OCI-LY3 (cell line): ENCODE measurements at regions not wholly inside any gene's neighbourhood (a gene's known extent, or its start where the extent isn't known, plus 50 kb on each side); places are given as distances from the start of the nearest gene placed in this dataset.

Experiments
- EZH2phosphoT487 ChIP-seq: fragments of 200-600 bp; shearing (Covaris generic); IDR thresholded peaks from 2 replicates; pipeline ENCODE4 v1.6.1; 2018; ENCODE audit warnings: antibody characterized with exemption, mixed run types, low read depth
- TF ChIP-seq, protein P1 (sequence below): fragments of 200-600, 300-600 bp; sonication (generic); IDR thresholded peaks from 2 replicates; pipeline ENCODE4 v1.5.1; 2014; ENCODE audit warnings: antibody characterized with exemption, low read length, low read depth

DNA sequence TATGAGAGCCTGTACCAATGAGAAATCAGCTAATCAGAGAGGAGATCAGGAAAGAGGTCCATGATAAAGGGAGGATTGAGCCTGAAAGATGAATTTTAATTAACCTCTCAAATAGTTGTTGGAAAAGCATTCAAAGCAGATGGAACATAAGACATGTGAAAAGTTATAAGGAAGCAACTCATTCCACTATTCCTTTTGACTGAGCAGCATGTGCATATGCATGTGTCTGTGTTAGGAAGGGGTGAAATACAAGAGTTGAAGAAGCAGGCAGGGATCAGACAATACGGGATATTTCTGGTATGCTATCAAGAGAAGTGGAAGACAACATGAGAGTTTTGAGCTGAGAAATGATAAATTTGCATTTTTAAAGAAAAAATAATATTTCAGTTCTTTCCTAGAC is 624.8 kb upstream of the PTCHD4 start:
- TF ChIP-seq, protein P1, sequence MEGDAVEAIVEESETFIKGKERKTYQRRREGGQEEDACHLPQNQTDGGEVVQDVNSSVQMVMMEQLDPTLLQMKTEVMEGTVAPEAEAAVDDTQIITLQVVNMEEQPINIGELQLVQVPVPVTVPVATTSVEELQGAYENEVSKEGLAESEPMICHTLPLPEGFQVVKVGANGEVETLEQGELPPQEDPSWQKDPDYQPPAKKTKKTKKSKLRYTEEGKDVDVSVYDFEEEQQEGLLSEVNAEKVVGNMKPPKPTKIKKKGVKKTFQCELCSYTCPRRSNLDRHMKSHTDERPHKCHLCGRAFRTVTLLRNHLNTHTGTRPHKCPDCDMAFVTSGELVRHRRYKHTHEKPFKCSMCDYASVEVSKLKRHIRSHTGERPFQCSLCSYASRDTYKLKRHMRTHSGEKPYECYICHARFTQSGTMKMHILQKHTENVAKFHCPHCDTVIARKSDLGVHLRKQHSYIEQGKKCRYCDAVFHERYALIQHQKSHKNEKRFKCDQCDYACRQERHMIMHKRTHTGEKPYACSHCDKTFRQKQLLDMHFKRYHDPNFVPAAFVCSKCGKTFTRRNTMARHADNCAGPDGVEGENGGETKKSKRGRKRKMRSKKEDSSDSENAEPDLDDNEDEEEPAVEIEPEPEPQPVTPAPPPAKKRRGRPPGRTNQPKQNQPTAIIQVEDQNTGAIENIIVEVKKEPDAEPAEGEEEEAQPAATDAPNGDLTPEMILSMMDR = no peak
- TF ChIP-seq EZH2phosphoT487 = no peak
